PC-3 (cell line): ENCODE measurements at regions not wholly inside any gene's neighbourhood (a gene's known extent, or its start where the extent isn't known, plus 50 kb on each side); places are given as distances from the start of the nearest gene placed in this dataset.

Experiments used
- ATAC-seq: fragments of 200-7000 bp; cut with Tn5 transposase; 2 replicates; pipeline ENCODE4 v1.9.1; 2020; ENCODE audit warnings: mild to moderate bottlenecking, moderate library complexity
- BruUV-seq: library from RNA; stranded (reverse); fragments of 400-500 nt; replicated peaks from 2 replicates; lab custom pipeline; 2021; lab: Mats Ljungman, UMichigan
- CTCF ChIA-PET: fragments of 300-600 bp; sonication (Branson Sonifier 250); formaldehyde crosslinking; loops from one replicate; lab custom pipeline; 2022; ENCODE audit warnings: antibody characterized with exemption; lab: Charles Lee
- POLR2A ChIA-PET: fragments of 300-600 bp; sonication (Branson Sonifier 250); formaldehyde crosslinking; loops from one replicate; lab custom pipeline; 2022; ENCODE audit warnings: antibody characterized with exemption; ENCODE audit not compliant: unreplicated experiment; lab: Charles Lee
- DNase-seq: peaks from one replicate; pipeline ENCODE4 v3.0.0-alpha.2; 2015
- H2AFZ ChIP-seq: fragments of 300-600 bp; sonication (generic); 2 replicates; pipeline ENCODE4 v1.6.0; 2016; ENCODE audit warnings: antibody characterized with exemption, low read length
- H3F3A ChIP-seq: fragments of 300-600 bp; sonication (generic); one replicate; pipeline ENCODE4 v1.6.0; 2017; ENCODE audit warnings: antibody characterized with exemption, low read length, control low read depth, mild to moderate bottlenecking; ENCODE audit not compliant: unreplicated experiment
- H3K27ac ChIP-seq: fragments of 300-600 bp; sonication (generic); 2 replicates; pipeline ENCODE4 v1.5.1; 2016; ENCODE audit warnings: mild to moderate bottlenecking, low read length
- H3K27me3 ChIP-seq: fragments of 300-600 bp; sonication (generic); 2 replicates; pipeline ENCODE4 v1.6.1; 2016; ENCODE audit warnings: low read length, mixed read lengths
- H3K36me3 ChIP-seq: fragments of 300-600 bp; sonication (generic); 2 replicates; pipeline ENCODE4 v1.6.1; 2016; ENCODE audit warnings: low read depth, mixed run types, low read length, mixed read lengths
- H3K4me1 ChIP-seq: fragments of 300-600 bp; sonication (generic); 2 replicates; pipeline ENCODE4 v1.5.1; 2016; ENCODE audit warnings: low read length; ENCODE audit not compliant: insufficient read depth
- H3K4me2 ChIP-seq: fragments of 300-600 bp; sonication (generic); 2 replicates; pipeline ENCODE4 v1.6.0; 2016; ENCODE audit warnings: low read length
- H3K4me3 ChIP-seq: fragments of 300-600 bp; sonication (generic); 2 replicates; pipeline ENCODE4 v1.5.1; 2016; ENCODE audit warnings: mild to moderate bottlenecking, low read length, mixed read lengths
- H3K79me2 ChIP-seq: fragments of 300-600 bp; sonication (generic); 2 replicates; pipeline ENCODE4 v1.6.1; 2017; ENCODE audit warnings: low read length, mixed read lengths
- H3K9ac ChIP-seq: fragments of 300-600 bp; sonication (generic); 2 replicates; pipeline ENCODE4 v1.6.0; 2016; ENCODE audit warnings: mild to moderate bottlenecking, low read length
- H3K9me2 ChIP-seq: fragments of 300-600 bp; sonication (generic); replicated peaks from 2 replicates; pipeline ENCODE4 v1.6.1; 2016; ENCODE audit warnings: mixed run types, low read length, mixed read lengths
- H3K9me3 ChIP-seq: fragments of 300-600 bp; sonication (generic); 2 replicates; pipeline ENCODE4 v1.6.1; 2016; ENCODE audit warnings: low read length, mixed read lengths
- H4K20me1 ChIP-seq: fragments of 300-600 bp; sonication (generic); 2 replicates; pipeline ENCODE4 v1.6.1; 2016; ENCODE audit warnings: low read length, mixed read lengths
- CTCF ChIP-seq: fragments of 300-600 bp; sonication (generic); conservative IDR thresholded peaks from 2 replicates; pipeline ENCODE4 v1.5.1; 2017; ENCODE audit warnings: antibody characterized with exemption, low read depth, mild to moderate bottlenecking, low read length
- EZH2 ChIP-seq: fragments of 300-600 bp; sonication (generic); IDR thresholded peaks from one replicate; pipeline ENCODE4 v1.6.1; 2017; ENCODE audit warnings: antibody characterized with exemption, mild to moderate bottlenecking, low read length; ENCODE audit not compliant: unreplicated experiment
- EZH2phosphoT487 ChIP-seq: fragments of 300-600 bp; sonication (generic); IDR thresholded peaks from 2 replicates; pipeline ENCODE4 v1.6.1; 2018; ENCODE audit warnings: mild to moderate bottlenecking, antibody characterized with exemption, low read length, borderline replicate concordance
- intact Hi-C: fragments of 100-400 bp; cut with micrococcal nuclease; formaldehyde crosslinking; loops from 2 replicates; pipeline ENCODE4 v1.9.0; 2023

GRCh38 chr2:181780047-181780651 is 99.8 kb upstream of the NEUROD1 start:
- H3K9me2 ChIP-seq: no peaks in the 10 kb centered on the region
- TF ChIP-seq EZH2phosphoT487: no peak
- TF ChIP-seq EZH2: no peak
- TF ChIP-seq CTCF: no peak
- intact Hi-C loops: no loop called here
- H3K9ac ChIP-seq: no peak overlapping the region
- ChIA-PET CTCF (no interaction called here), POLR2A (no interaction called here)
- BruUV-seq: no TSS peak
- H3K79me2 ChIP-seq: no peaks in the 10 kb centered on the region
- H3K27ac ChIP-seq: peak overlapping the region; percentile 60
- H3K36me3 ChIP-seq: no peaks in the 10 kb centered on the region
- H3K9me3 ChIP-seq: no peaks in the 10 kb centered on the region
- H3F3A ChIP-seq: no peaks in the 10 kb centered on the region
- H3K4me2 ChIP-seq: peak overlapping the region; percentile 3; the same call in 1 of the 2 replicates
- no peaks in the 10 kb centered on the region for H4K20me1 ChIP-seq
- no peak overlapping the region for H3K4me3 ChIP-seq
- DNase-seq: no peak
- no peaks in the 10 kb centered on the region for H3K27me3 ChIP-seq
- H2AFZ ChIP-seq: peak overlapping the region; percentile 49; the same call in 1 of the 2 replicates
- no peak for ATAC-seq
- H3K4me1 ChIP-seq: peaks cover 52% of the 10 kb centered on the region

GRCh38 chr2:181780657-181781056 is 100.3 kb upstream of the NEUROD1 start:
- BruUV-seq: no TSS peak
- no peaks in the 10 kb centered on the region for H3K27me3 ChIP-seq
- TF ChIP-seq EZH2: no peak
- no peak for TF ChIP-seq CTCF
- TF ChIP-seq EZH2phosphoT487: no peak
- no peak overlapping the region for H3K4me3 ChIP-seq
- H3K9ac ChIP-seq: no peak overlapping the region
- no peaks in the 10 kb centered on the region for H3K9me3 ChIP-seq
- ChIA-PET POLR2A (no interaction called here), CTCF (no interaction called here)
- H3K27ac ChIP-seq: peak overlapping the region; percentile 60
- H2AFZ ChIP-seq: peak overlapping the region; percentile 49; the same call in 1 of the 2 replicates
- H3K4me2 ChIP-seq: peak overlapping the region; percentile 3; the same call in 1 of the 2 replicates
- H3K9me2 ChIP-seq: no peaks in the 10 kb centered on the region
- no peaks in the 10 kb centered on the region for H3K79me2 ChIP-seq
- DNase-seq (peak; percentile 55), ATAC-seq (no peak)
- H3K4me1 ChIP-seq: peaks cover 57% of the 10 kb centered on the region
- no peaks in the 10 kb centered on the region for H3K36me3 ChIP-seq
- intact Hi-C loops: no loop called here
- no peaks in the 10 kb centered on the region for H3F3A ChIP-seq
- H4K20me1 ChIP-seq: no peaks in the 10 kb centered on the region

GRCh38 chr2:181781078-181781786 is 100.9 kb upstream of the NEUROD1 start:
- Histone ChIP-seq H4K20me1 (no peaks in the 10 kb centered on the region), H3K4me3 (no peak overlapping the region), H3K79me2 (no peaks in the 10 kb centered on the region), H3K9ac (no peak overlapping the region), H3K9me2 (no peaks in the 10 kb centered on the region), H3F3A (no peaks in the 10 kb centered on the region), H3K4me2 (peak overlapping the region; percentile 3; the same call in 1 of the 2 replicates), H3K4me1 (peaks cover 62% of the 10 kb centered on the region), H3K9me3 (no peaks in the 10 kb centered on the region), H3K36me3 (no peaks in the 10 kb centered on the region), H2AFZ (peak overlapping the region; percentile 49; the same call in 1 of the 2 replicates), H3K27me3 (no peaks in the 10 kb centered on the region), H3K27ac (peak overlapping the region; percentile 60)
- POLR2A ChIA-PET: interaction anchor here (0.6 kb wide), 1 partner anchor 26 kb away, joined by 4 read pairs; no protein-coding TSS in a partner anchor
- no peak for TF ChIP-seq CTCF
- TF ChIP-seq EZH2: no peak
- no peak for TF ChIP-seq EZH2phosphoT487
- CTCF ChIA-PET: no interaction called here
- DNase-seq (peak; percentile 40), ATAC-seq (no peak)
- BruUV-seq: no TSS peak
- intact Hi-C loops: no loop called here
